ENCODE measurements at regions not wholly inside any gene's neighbourhood (a gene's known extent, or its start where the extent isn't known, plus 50 kb on each side); places are given as distances from the start of the nearest gene placed in this dataset.

DNA sequence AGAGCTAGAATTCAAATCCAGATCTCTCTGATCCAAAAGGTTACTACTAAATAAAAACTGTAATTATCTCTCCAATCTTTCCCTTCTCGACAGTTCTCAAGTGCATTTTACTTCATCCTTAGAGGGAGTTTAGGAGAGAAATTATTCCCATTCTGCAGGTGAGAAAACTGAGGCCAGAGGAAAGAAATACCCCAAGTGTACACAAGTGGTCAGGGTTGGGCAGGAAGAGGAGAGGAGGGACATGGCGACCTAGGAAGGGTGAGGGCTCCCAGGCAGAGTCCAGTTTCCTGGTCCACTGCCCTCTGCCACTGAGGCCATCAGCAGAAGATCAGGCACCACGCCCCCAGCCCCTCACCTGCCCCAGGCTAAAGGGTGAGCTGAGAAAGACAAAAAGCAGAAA, 127.1 kb upstream of the RUNX3 start:
- TF ChIP-seq TAF1 (IDR thresholded peaks at IDR 0.05; ENCODE audit: low read depth, low read length) (no peak), POLR2A (IDR thresholded peaks at IDR 0.05; ENCODE audit: low read depth, low read length) (no peak), POLR2AphosphoS5 (IDR thresholded peaks at IDR 0.05; ENCODE audit: low read depth, low read length) (no peak), POU2F2 (IDR thresholded peaks at IDR 0.05; ENCODE audit: low read depth, low read length) (no peak), SPI1 (IDR thresholded peaks at IDR 0.05; ENCODE audit: low read depth, low read length) (no peak)
